Neural progenitor cell (in vitro differentiated cells): ENCODE measurements at regions not wholly inside any gene's neighbourhood (a gene's known extent, or its start where the extent isn't known, plus 50 kb on each side); places are given as distances from the start of the nearest gene placed in this dataset.

Experiments
- CTCF ChIP-seq: fragments of 200-600 bp; sonication (generic); IDR thresholded peaks from 2 replicates; pipeline ENCODE4 v1.5.1; 2017; ENCODE audit warnings: antibody characterized with exemption, mild to moderate bottlenecking
- EZH2 ChIP-seq: fragments of 200-600 bp; sonication (generic); IDR thresholded peaks from 2 replicates; pipeline ENCODE4 v1.6.1; 2017; ENCODE audit warnings: antibody characterized with exemption, mild to moderate bottlenecking, moderate library complexity
- EZH2phosphoT487 ChIP-seq: fragments of 200-600 bp; sonication (generic); IDR thresholded peaks from 2 replicates; pipeline ENCODE4 v1.6.1; 2017; ENCODE audit warnings: antibody characterized with exemption

- no peak for TF ChIP-seq CTCF
- TF ChIP-seq EZH2 = no peak
- no peak for TF ChIP-seq EZH2phosphoT487
Observed at GRCh38 chr4:124144238-124144654, 568.3 kb downstream of the ANKRD50 start.
